HG02763 (cell line): ENCODE measurements at regions not wholly inside any gene's neighbourhood (a gene's known extent, or its start where the extent isn't known, plus 50 kb on each side); places are given as distances from the start of the nearest gene placed in this dataset.
"Not testable (repeated sequence)": the region's sequence is repeated elsewhere in the genome, so short reads cannot be mapped to it uniquely, and the experiment has no call there.

Experiments used
- ATAC-seq: cut with Tn5 transposase; IDR thresholded peaks from one replicate; pipeline ENCODE4 v1.9.1; 2021; ENCODE audit warnings: mild to moderate bottlenecking, moderate library complexity; ENCODE audit not compliant: unreplicated experiment

DNA sequence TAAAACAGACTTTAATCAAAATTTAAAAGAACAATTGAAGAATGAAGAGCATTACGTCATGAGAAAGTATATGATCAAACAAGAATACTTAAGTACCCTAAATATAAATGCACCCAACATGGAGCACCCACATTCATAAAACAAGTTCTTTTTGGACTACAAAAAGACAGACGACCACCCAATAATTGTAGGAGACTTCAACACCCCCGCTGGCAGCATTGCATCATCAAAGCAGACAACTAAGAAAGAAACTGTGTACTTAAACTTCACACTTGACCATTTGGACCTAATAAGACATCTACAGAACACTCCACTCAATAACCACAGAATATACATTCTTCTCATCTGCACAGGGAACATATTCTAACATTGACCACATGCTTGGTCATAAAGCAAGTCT lies 291.7 kb upstream of the ZNF322 start:
- ATAC-seq, result not testable (repeated sequence)

DNA sequence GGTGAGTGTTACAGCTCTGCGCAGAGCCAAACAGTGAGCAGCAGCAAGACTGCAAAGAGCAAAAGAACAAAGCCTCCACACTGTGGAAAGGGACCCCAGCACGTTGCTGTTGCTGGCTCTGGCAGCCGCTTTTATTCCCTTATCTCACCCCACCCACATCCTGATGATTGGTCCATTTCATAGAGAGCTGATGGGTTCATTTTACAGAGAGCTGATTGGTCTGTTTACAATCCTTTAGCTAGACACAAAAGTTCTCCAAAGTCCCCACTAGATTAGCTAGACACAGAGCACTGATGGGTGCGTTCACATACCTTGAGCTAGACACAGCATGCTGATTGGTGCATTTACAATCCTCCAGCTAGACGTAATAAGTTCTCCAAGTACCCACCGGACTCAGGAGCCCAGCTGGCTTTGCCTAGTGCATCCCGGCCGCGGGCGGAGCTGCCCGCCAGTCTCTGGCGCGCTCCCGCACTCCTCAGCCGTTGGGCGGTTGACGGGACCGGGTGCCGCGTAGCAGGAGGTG lies 291.4 kb upstream of the PRSS16 start:
- not testable (repeated sequence) for ATAC-seq

DNA sequence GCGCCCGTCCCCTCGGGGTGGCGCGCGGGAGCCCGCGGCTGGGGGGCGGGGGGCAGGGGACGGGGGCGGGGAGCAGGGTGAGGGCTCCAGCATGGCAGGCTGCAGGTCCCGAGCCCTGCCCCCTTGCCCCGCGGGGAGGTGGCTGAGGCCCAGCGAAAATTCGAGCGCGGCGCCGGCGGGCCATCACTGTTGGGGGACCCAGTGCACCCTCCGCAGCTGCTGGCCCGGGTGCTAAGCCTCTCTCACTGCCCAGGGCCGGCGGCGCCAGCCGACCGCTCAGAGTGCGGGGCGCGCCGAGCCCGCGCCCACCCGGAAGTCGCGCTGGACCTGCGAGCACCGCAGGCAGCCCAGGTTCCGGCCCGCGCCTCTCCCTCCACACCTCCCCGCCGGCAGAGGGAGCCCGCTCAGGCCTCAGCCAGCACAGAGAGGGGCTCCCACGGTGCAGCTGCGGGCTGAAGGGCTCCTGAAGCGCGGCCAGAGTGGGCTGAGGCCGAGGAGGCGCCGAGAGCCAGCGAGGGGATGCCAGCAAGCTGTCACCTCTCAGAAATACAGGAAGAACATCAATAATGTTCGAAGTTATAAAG lies 290.8 kb upstream of the PRSS16 start:
- not testable (repeated sequence) for ATAC-seq

GRCh38 chr6:26957399-26958127 lies 289.9 kb upstream of the PRSS16 start:
- not testable (repeated sequence) for ATAC-seq

DNA sequence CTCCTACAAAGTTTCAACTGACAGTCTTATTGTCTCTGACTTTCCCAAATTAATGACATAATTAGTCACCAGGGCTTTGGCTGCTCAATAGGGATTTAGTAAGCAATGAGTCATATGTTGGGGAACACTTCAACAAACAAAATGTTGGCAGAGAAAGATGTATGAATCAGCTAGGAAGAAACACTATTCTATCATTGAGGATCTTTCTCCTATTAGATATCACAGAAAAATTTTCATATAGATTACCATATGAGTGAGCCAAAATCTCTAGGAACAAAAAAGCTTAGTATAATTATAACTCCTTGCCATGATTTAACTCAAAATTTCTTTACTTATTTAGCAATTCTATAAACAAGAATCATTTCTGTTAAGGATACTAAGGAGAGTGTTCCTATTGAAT lies 286.3 kb upstream of the PRSS16 start:
- not testable (repeated sequence) for ATAC-seq

GRCh38 chr6:27002447-27002846 lies 245.1 kb upstream of the PRSS16 start:
- no peak for ATAC-seq

DNA sequence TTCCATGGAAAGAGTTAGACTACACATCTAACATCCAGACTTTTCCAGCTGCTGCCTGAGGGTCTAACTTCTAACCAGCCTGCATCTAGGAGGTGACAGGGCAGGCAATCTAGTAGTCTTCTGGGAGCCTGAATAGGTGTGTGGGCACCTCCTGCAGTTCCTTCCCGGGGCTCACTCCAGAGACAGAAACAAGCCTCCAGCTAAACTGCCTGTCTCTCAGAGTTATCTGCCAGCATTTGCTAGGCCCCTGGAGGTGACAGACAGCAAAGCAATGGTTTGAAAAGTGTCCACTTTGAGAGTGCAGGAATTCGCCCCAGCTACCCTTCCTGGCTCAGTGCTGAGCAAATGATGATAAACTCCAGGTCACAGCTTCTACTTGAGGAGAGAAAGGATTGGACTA lies 240.5 kb upstream of the PRSS16 start:
- no peak for ATAC-seq

- ATAC-seq, result not testable (repeated sequence)
These were observed 238.9 kb upstream of the PRSS16 start for GRCh38 chr6:27008613-27009012.

- not testable (repeated sequence) for ATAC-seq
These were observed 233.4 kb upstream of the PRSS16 start for GRCh38 chr6:27014053-27014452.

- no peak for ATAC-seq
These were observed 230.8 kb upstream of the PRSS16 start for GRCh38 chr6:27016689-27017088.

- not testable (repeated sequence) for ATAC-seq
These were observed 229.1 kb upstream of the PRSS16 start for GRCh38 chr6:27018401-27018800.

- ATAC-seq, result no peak
These were observed 227.6 kb upstream of the PRSS16 start for GRCh38 chr6:27019651-27020552.

DNA sequence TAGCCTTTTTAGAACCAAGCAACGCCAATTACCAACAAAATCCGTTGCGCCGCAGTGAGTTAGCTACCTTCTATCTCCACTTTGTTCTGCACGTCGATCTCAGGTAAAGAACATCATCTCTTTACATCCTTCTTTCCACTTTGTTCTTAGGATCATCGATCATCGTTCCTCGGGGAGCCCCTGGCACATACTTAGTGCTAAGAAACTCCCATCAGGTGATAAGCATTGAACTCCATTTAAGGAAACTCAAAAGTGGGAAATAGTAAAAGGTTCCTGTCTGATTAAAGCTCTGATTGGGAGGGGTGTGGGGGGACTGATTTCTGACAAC lies 227.0 kb upstream of the PRSS16 start:
- no peak for ATAC-seq

GRCh38 chr6:27023664-27024063 lies 223.8 kb upstream of the PRSS16 start:
- ATAC-seq, result no peak

GRCh38 chr6:27025351-27025750 lies 222.2 kb upstream of the PRSS16 start:
- ATAC-seq, result no peak

DNA sequence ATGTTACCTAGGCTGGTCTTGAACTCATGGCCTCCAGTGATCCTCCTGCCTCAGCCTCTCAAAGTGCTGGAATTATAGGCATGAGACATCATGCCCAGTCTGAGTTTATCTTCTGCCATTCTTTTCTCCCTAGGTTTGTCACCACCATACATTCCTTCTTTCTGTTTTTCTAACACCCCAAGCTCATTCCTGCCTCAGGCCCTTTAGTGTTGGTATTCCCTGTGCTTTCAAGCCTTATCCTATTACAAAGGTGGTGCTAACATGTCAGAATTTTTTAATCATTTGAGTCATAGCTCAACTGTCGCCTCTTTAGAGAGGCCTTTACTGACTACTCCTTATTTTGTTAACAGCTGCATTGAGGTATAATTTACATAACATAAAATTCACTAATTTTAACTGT lies 221.1 kb upstream of the PRSS16 start:
- no peak for ATAC-seq

GRCh38 chr6:27031302-27031701 lies 216.2 kb upstream of the PRSS16 start:
- no peak for ATAC-seq

DNA sequence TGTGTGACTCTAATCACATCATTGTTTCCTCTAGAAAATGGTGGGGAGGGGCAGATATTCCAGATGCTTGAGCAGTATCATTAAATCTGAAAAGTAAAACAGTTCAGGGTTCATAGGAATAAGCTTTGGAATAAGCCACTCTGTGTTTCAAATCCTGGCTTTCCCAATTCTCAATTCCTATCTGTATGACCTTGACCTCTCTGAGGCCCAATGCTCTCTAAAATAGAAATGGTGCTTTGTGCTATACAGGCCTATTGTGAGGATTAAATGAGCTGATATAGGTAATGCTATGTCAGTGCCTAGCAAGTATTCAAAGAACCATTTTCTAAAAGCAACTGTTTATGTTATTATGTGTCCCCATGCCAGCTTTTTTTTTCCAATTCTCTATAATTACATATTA lies 209.0 kb upstream of the PRSS16 start:
- ATAC-seq, result no peak

DNA sequence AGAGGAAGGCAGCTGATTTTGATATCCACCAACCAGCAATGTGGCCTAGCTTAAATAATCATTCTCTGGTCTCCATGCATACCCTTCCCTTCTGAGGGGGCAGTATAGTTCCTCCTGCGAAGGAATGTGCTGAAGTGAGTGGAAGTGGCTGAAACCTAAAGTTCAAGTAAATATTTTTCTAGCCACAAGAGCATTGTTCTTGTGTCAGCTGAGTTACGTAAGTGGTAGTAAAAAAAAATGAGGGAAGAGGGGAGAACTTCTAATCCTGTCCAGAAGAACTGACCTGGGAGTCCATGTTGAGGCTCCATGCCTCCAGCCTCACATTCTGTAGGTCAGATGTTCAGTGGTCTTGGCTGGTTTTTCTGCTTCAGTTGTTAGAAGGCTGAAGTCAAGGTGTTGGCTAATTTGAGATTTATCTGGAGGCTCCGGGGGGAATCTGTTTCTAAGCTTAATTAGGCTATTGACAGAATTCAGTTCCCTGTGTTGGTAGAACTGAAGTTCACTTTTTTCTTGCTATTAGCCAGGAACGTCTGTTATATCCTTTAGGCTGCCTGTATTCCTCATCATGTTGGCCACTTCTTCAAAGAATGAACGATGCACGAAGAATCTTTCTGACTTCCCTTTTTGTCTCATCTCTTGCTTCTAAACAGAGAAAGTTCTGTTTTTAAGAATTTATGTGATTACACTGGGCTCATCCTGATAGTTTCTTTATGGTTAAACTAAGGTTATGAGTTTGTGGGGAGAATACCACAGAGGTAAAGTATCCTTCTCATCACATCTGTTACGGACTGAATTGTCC lies 207.1 kb upstream of the PRSS16 start:
- ATAC-seq, result no peak

DNA sequence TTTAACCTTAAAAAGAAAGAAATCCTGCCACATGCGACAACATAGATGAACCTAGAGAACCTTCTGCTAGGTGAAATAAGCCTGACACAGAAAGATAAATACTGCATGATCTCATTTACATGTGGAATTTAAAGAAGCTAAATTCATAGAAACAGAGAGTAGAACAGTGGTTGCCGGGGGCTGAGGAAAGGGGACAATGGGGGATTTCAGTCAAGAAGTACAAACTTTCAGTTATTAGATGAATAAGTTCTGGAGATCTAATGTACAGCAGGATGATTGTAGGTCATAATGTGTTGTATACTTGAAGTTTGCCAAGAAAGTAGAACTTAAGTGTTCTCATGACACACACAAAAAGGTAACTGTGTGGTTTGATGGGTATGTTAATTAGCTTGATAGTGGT lies 204.3 kb upstream of the PRSS16 start:
- no peak for ATAC-seq

DNA sequence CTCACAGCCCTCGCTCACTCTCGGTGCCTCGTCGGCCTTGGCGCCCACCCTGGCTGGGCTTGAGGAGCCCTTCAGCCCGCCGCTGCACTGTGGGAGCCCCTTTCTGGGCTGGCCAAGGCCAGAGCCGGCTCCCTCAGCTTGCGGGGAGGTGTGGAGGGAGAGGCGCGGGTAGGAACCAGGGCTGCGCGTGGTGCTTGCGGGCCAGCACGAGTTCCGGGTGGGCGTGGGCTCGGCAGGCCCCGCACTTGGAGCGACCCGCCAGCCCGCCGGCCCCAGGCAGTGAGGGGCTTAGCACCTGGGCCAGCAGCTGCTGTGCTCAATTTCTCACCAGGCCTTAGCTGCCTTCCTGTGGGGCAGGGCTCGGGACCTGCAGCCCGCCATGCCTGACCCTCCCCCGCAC lies 202.4 kb upstream of the PRSS16 start:
- not testable (repeated sequence) for ATAC-seq
